ENCODE measurements at regions not wholly inside any gene's neighbourhood (a gene's known extent, or its start where the extent isn't known, plus 50 kb on each side); places are given as distances from the start of the nearest gene placed in this dataset.

- intact Hi-C loops (cut with DNase I) = no loop called here
- no peaks in the 10 kb centered on the region for H3K9me3 ChIP-seq
- 77 to 88% (median 82%) methylated on average over 13 of the region's 13 CpGs for WGBS, 3 donors
- no peak overlapping the region for H3K27ac ChIP-seq
- H3K4me1 ChIP-seq (ENCODE audit: insufficient read depth) = no peaks in the 10 kb centered on the region
- H3K36me3 ChIP-seq = no peaks in the 10 kb centered on the region
- DNase-seq = no peak
- TF ChIP-seq POLR2A (IDR thresholded peaks at IDR 0.05) = no peak
- TF ChIP-seq CTCF (IDR thresholded peaks at IDR 0.05) = no peak
- no peak for TF ChIP-seq EP300 (IDR thresholded peaks at IDR 0.05)
- no peak overlapping the region for H3K4me3 ChIP-seq
- H3K27me3 ChIP-seq = no peaks in the 10 kb centered on the region
Measured at GRCh38 chr2:3115301-3116042, 262.1 kb downstream of the EIPR1 start.

GRCh38 chr2:3114406-3115185 lies 263.0 kb downstream of the EIPR1 start:
- no peak for TF ChIP-seq EP300 (IDR thresholded peaks at IDR 0.05)
- TF ChIP-seq POLR2A (IDR thresholded peaks at IDR 0.05) = no peak
- TF ChIP-seq CTCF (IDR thresholded peaks at IDR 0.05) = no peak
- Histone ChIP-seq H3K27ac (no peak overlapping the region), H3K36me3 (no peaks in the 10 kb centered on the region), H3K4me1 (ENCODE audit: insufficient read depth) (no peaks in the 10 kb centered on the region), H3K4me3 (no peak overlapping the region), H3K27me3 (no peaks in the 10 kb centered on the region), H3K9me3 (no peaks in the 10 kb centered on the region)
- 87 to 90% (median 88%) methylated on average over 26 of the region's 26 CpGs for WGBS, 3 donors
- DNase-seq = no peak
- intact Hi-C loops (cut with DNase I) = no loop called here

- no peaks in the 10 kb centered on the region for H3K9me3 ChIP-seq
- no peaks in the 10 kb centered on the region for H3K27me3 ChIP-seq
- intact Hi-C loops (cut with DNase I) = no loop called here
- H3K4me3 ChIP-seq = no peak overlapping the region
- H3K36me3 ChIP-seq = no peaks in the 10 kb centered on the region
- DNase-seq = no peak
- no peak overlapping the region for H3K27ac ChIP-seq
- no peaks in the 10 kb centered on the region for H3K4me1 ChIP-seq (ENCODE audit: insufficient read depth)
- no peak for TF ChIP-seq CTCF (IDR thresholded peaks at IDR 0.05)
- TF ChIP-seq POLR2A (IDR thresholded peaks at IDR 0.05) = no peak
- TF ChIP-seq EP300 (IDR thresholded peaks at IDR 0.05) = no peak
- WGBS, 3 donors = 80 to 84% (median 84%) methylated on average over 6 of the region's 6 CpGs
Measured at GRCh38 chr2:3113769-3114168, 263.8 kb downstream of the EIPR1 start.

- Histone ChIP-seq H3K9me3 (no peaks in the 10 kb centered on the region), H3K27me3 (no peaks in the 10 kb centered on the region), H3K4me3 (no peak overlapping the region), H3K4me1 (ENCODE audit: insufficient read depth) (no peaks in the 10 kb centered on the region), H3K36me3 (no peaks in the 10 kb centered on the region), H3K27ac (no peak overlapping the region)
- DNase-seq = no peak
- intact Hi-C loops (cut with DNase I) = no loop called here
- TF ChIP-seq POLR2A (IDR thresholded peaks at IDR 0.05) = no peak
- TF ChIP-seq CTCF (IDR thresholded peaks at IDR 0.05) = no peak
- TF ChIP-seq EP300 (IDR thresholded peaks at IDR 0.05) = no peak
- WGBS, 3 donors = 88 to 92% (median 91%) methylated on average over 10 of the region's 10 CpGs
Measured at GRCh38 chr2:3113122-3113521, 264.5 kb downstream of the EIPR1 start.
